OCI-LY1 (cell line): ENCODE measurements at regions not wholly inside any gene's neighbourhood (a gene's known extent, or its start where the extent isn't known, plus 50 kb on each side); places are given as distances from the start of the nearest gene placed in this dataset.

Experiments
- H2AFZ ChIP-seq: fragments of 200-600 bp; sonication (generic), shearing (Covaris generic); 2 replicates; pipeline ENCODE4 v1.6.0; 2014; ENCODE audit warnings: antibody characterized with exemption, mild to moderate bottlenecking, low read length
- H3F3A ChIP-seq: fragments of 200-600 bp; sonication (generic), shearing (Covaris generic); 2 replicates; pipeline ENCODE4 v1.6.0; 2014; ENCODE audit warnings: mild to moderate bottlenecking, antibody characterized with exemption, low read length, moderate library complexity; ENCODE audit not compliant: insufficient read depth
- H3K27ac ChIP-seq: fragments of 200-600 bp; sonication (generic); 2 replicates; pipeline ENCODE4 v1.5.1; 2014; ENCODE audit warnings: low read length, mixed run types, mild to moderate bottlenecking, low read depth; ENCODE audit not compliant: poor library complexity, severe bottlenecking
- H3K27me3 ChIP-seq: fragments of 200-600 bp; sonication (generic); 2 replicates; pipeline ENCODE4 v1.6.0; 2014; ENCODE audit warnings: antibody characterized with exemption, mild to moderate bottlenecking, low read length, moderate library complexity; ENCODE audit not compliant: insufficient read depth
- H3K36me3 ChIP-seq: fragments of 200-600 bp; sonication (generic); 2 replicates; pipeline ENCODE4 v1.6.1; 2014; ENCODE audit warnings: mild to moderate bottlenecking, antibody characterized with exemption, low read length, moderate library complexity, mixed read lengths; ENCODE audit not compliant: insufficient read depth
- H3K4me1 ChIP-seq: fragments of 200-600 bp; sonication (generic); 2 replicates; pipeline ENCODE4 v1.5.1; 2014; ENCODE audit warnings: mild to moderate bottlenecking, low read length, moderate library complexity; ENCODE audit not compliant: insufficient read depth, severe bottlenecking
- H3K4me2 ChIP-seq: fragments of 200-600 bp; sonication (generic), shearing (Covaris generic); 2 replicates; pipeline ENCODE4 v1.6.1; 2014; ENCODE audit warnings: low read length
- H3K4me3 ChIP-seq: fragments of 200-600 bp; sonication (generic); 2 replicates; pipeline ENCODE4 v1.5.1; 2014; ENCODE audit warnings: low read length, low read depth, mild to moderate bottlenecking, mixed read lengths; ENCODE audit not compliant: poor library complexity, severe bottlenecking
- H3K79me2 ChIP-seq: fragments of 200-600 bp; shearing (Covaris generic); 2 replicates; pipeline ENCODE4 v1.6.1; 2016; ENCODE audit warnings: mixed run types, low read length, mixed read lengths; ENCODE audit not compliant: insufficient read depth
- H3K9ac ChIP-seq: fragments of 200-600 bp; sonication (generic), shearing (Covaris generic); 2 replicates; pipeline ENCODE4 v1.6.1; 2014; ENCODE audit warnings: mild to moderate bottlenecking, low read length, mixed read lengths
- H3K9me2 ChIP-seq: fragments of 200-600 bp; sonication (generic), shearing (Covaris generic); 2 replicates; pipeline ENCODE4 v1.6.1; 2014; ENCODE audit warnings: low read depth, mild to moderate bottlenecking, low read length, mixed read lengths
- H3K9me3 ChIP-seq: fragments of 200-600 bp; shearing (Covaris generic); 2 replicates; pipeline ENCODE4 v1.6.1; 2014; ENCODE audit warnings: low read length, mixed read lengths
- H4K20me1 ChIP-seq: fragments of 200-600 bp; sonication (generic), shearing (Covaris generic); 2 replicates; pipeline ENCODE4 v1.6.0; 2016; ENCODE audit warnings: mild to moderate bottlenecking, low read length; ENCODE audit not compliant: insufficient read depth
- CTCF ChIP-seq: fragments of 200-600 bp; sonication (generic), shearing (Covaris generic); IDR thresholded peaks from 2 replicates; pipeline ENCODE4 v1.5.1; 2017; ENCODE audit warnings: mild to moderate bottlenecking, antibody characterized with exemption, low read length, moderate library complexity, mixed read lengths
- EZH2 ChIP-seq: fragments of 200-600 bp; sonication (generic), shearing (Covaris generic); IDR thresholded peaks from 2 replicates; pipeline ENCODE4 v1.8.0; 2017; ENCODE audit warnings: borderline replicate concordance, mixed run types, mild to moderate bottlenecking, antibody characterized with exemption, low read length, moderate library complexity, mixed read lengths

DNA sequence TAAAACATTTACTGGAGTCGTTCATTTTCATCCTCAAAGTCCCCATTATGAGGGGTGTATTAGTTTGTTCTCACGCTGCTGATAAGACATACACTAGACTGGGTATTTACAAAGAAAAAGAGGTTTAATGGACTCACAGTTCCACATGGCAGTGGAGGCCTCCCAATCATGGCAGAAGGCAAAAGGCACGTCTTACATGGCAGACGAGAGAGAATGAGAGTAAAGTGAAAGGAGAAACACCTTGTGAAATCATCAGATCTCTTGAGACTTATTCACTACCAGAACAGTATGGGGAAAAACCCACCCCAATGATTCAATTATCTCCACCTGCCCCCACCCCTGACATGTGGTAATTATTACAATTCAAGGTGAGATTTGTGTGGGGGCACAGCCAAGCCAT lies 830.4 kb upstream of the RGS18 start:
- Histone ChIP-seq H2AFZ (no peak overlapping the region), H3K9me3 (no peaks in the 10 kb centered on the region), H3K9me2 (no peaks in the 10 kb centered on the region), H3K79me2 (no peaks in the 10 kb centered on the region), H3K4me3 (no peak overlapping the region), H3K9ac (no peak overlapping the region), H3K27ac (no peak overlapping the region), H3F3A (no peaks in the 10 kb centered on the region), H3K36me3 (no peaks in the 10 kb centered on the region), H3K4me1 (no peaks in the 10 kb centered on the region), H3K27me3 (no peaks in the 10 kb centered on the region), H3K4me2 (no peak overlapping the region), H4K20me1 (no peaks in the 10 kb centered on the region)
- no peak for TF ChIP-seq EZH2
- no peak for TF ChIP-seq CTCF

DNA sequence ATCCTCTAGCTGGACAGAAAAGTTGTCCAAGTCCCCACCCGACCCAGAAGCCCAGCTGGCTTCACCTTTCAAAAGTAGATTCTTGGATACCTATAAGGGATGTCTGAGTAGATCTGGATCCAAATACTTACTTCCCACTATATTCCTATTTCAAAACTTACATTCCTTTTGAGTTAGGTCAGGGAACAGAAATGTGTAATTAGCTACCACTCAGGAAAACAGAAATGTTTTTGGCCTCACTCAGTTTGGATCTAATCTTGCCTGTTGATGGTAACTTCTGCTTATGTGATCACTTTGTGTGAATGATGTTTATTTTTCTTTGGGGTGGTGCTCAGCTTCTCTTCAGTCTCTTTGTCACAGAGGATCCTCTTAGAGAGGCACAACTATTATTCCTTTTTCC lies 814.4 kb upstream of the RGS18 start:
- TF ChIP-seq EZH2 (no peak), CTCF (no peak)
- no peaks in the 10 kb centered on the region for H3K9me3 ChIP-seq
- H3K9ac ChIP-seq = no peak overlapping the region
- no peaks in the 10 kb centered on the region for H4K20me1 ChIP-seq
- H3K36me3 ChIP-seq = no peaks in the 10 kb centered on the region
- H3K4me3 ChIP-seq = no peak overlapping the region
- no peak overlapping the region for H3K4me2 ChIP-seq
- no peak overlapping the region for H3K27ac ChIP-seq
- H3K27me3 ChIP-seq = no peaks in the 10 kb centered on the region
- no peaks in the 10 kb centered on the region for H3F3A ChIP-seq
- no peaks in the 10 kb centered on the region for H3K79me2 ChIP-seq
- H3K4me1 ChIP-seq = no peaks in the 10 kb centered on the region
- no peaks in the 10 kb centered on the region for H3K9me2 ChIP-seq
- no peak overlapping the region for H2AFZ ChIP-seq

DNA sequence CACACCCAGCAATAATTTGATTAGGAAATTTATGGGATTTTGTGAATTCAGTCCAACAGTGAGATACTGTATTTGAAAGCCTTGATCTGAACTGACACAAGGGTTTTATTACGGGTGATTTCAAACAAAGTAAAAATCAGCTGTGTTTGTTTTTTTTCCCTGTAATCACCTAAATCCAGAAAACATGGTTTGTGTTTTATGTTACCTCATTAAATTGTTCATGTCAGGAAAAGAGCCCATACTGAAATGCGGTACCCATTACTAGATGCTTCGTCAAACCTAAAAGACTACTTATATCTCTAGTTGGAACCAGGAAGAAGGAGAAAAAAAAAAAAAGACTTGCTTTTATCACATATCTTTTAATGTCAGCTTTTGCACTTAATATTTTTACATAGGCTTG lies 811.9 kb upstream of the RGS18 start:
- Histone ChIP-seq H3K36me3 (no peaks in the 10 kb centered on the region), H3K79me2 (no peaks in the 10 kb centered on the region), H3K9me2 (no peaks in the 10 kb centered on the region), H3K4me2 (no peak overlapping the region), H3K27me3 (no peaks in the 10 kb centered on the region), H3F3A (no peaks in the 10 kb centered on the region), H3K4me3 (no peak overlapping the region), H3K27ac (no peak overlapping the region), H3K4me1 (no peaks in the 10 kb centered on the region), H3K9ac (no peak overlapping the region), H3K9me3 (no peaks in the 10 kb centered on the region), H4K20me1 (no peaks in the 10 kb centered on the region), H2AFZ (no peak overlapping the region)
- TF ChIP-seq CTCF = no peak
- TF ChIP-seq EZH2 = no peak
